Colonic mucosa (tissue), 4 donors: ENCODE measurements at regions not wholly inside any gene's neighbourhood (a gene's known extent, or its start where the extent isn't known, plus 50 kb on each side); places are given as distances from the start of the nearest gene placed in this dataset.

Source experiments
- DNase-seq: peaks from one replicate; pipeline ENCODE4 v3.0.0-alpha.2; 2020
- H3K27ac ChIP-seq: fragments of 200-600 bp; one replicate; pipeline ENCODE4 v1.8.0; 2021
- H3K27me3 ChIP-seq: fragments of 200-600 bp; one replicate; pipeline ENCODE4 v1.8.0; 2021
- H3K36me3 ChIP-seq: fragments of 200-600 bp; one replicate; pipeline ENCODE4 v1.8.0; 2021
- H3K4me1 ChIP-seq: fragments of 200-600 bp; one replicate; pipeline ENCODE4 v1.8.0; 2021; ENCODE audit warnings: mild to moderate bottlenecking
- H3K4me3 ChIP-seq: fragments of 200-600 bp; one replicate; pipeline ENCODE4 v1.8.0; 2021
- H3K9ac ChIP-seq, 2 donors: one replicate each; pipeline ENCODE4 v1.7.0; 2013; ENCODE audit warnings: control low read depth in 2 of 2, low read depth in 2 of 2, low read length in 2 of 2
- H3K9me3 ChIP-seq: fragments of 200-600 bp; one replicate; pipeline ENCODE4 v1.8.0; 2021
- intact Hi-C: fragments of 100-400 bp; cut with DNase I; formaldehyde crosslinking; loops from one replicate; pipeline ENCODE4 v1.14.1; 2022
- TF ChIP-seq, protein P1 (sequence below): fragments of 200-600 bp; IDR thresholded peaks from one replicate; pipeline ENCODE4 v1.8.0; 2022; ENCODE audit warnings: antibody characterized with exemption, mild to moderate bottlenecking
- donor health status: healthy.
- donor health status: DM: no; HTN: no; CAD: no.
- donor health status: DM: no; HTN: no; CAD: no.

- no peak overlapping the region for H3K4me3 ChIP-seq
- DNase-seq, result no peak
- intact Hi-C loops, result no loop called here
These were observed 339.8 kb upstream of the TCF4 start for GRCh38 chr18:55927831-55928230.

DNA sequence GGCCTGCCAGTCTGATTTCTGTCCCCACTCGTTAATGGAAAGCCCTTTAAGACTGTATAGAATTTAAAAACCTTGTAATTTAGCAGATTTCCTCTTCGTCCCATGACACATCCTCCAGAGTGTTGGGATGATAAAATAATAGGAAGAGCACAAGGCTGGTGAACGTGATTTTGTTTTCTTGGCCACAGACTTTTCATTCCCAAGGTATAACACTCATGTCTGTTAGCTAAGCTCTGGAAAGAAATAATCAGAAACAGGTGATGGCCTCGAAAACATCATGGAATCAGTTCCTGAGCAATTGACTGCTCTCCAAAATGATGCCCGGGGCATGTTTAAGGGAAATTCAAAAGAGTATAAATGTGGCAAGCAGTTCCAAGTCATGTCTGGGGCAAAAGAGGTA, 337.8 kb upstream of the TCF4 start:
- H3K9ac ChIP-seq, result no peak overlapping the region
- no peaks in the 10 kb centered on the region for H3K36me3 ChIP-seq
- no peaks in the 10 kb centered on the region for H3K9me3 ChIP-seq
- no peaks in the 10 kb centered on the region for H3K4me1 ChIP-seq
- intact Hi-C loops, result no loop called here
- H3K4me3 ChIP-seq, result no peak overlapping the region
- DNase-seq, result no peak
- no peak overlapping the region for H3K27ac ChIP-seq
- no peaks in the 10 kb centered on the region for H3K27me3 ChIP-seq
- TF ChIP-seq, protein P1, sequence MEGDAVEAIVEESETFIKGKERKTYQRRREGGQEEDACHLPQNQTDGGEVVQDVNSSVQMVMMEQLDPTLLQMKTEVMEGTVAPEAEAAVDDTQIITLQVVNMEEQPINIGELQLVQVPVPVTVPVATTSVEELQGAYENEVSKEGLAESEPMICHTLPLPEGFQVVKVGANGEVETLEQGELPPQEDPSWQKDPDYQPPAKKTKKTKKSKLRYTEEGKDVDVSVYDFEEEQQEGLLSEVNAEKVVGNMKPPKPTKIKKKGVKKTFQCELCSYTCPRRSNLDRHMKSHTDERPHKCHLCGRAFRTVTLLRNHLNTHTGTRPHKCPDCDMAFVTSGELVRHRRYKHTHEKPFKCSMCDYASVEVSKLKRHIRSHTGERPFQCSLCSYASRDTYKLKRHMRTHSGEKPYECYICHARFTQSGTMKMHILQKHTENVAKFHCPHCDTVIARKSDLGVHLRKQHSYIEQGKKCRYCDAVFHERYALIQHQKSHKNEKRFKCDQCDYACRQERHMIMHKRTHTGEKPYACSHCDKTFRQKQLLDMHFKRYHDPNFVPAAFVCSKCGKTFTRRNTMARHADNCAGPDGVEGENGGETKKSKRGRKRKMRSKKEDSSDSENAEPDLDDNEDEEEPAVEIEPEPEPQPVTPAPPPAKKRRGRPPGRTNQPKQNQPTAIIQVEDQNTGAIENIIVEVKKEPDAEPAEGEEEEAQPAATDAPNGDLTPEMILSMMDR, result no peak

More at GRCh38 chr18:55927831-55928230, 339.8 kb upstream of the TCF4 start:
- no peaks in the 10 kb centered on the region for H3K36me3 ChIP-seq
- H3K9ac ChIP-seq, result no peak overlapping the region
- no peaks in the 10 kb centered on the region for H3K9me3 ChIP-seq
- no peaks in the 10 kb centered on the region for H3K4me1 ChIP-seq
- H3K27me3 ChIP-seq, result no peaks in the 10 kb centered on the region
- H3K27ac ChIP-seq, result no peak overlapping the region
- TF ChIP-seq, protein P1, result no peak

DNA sequence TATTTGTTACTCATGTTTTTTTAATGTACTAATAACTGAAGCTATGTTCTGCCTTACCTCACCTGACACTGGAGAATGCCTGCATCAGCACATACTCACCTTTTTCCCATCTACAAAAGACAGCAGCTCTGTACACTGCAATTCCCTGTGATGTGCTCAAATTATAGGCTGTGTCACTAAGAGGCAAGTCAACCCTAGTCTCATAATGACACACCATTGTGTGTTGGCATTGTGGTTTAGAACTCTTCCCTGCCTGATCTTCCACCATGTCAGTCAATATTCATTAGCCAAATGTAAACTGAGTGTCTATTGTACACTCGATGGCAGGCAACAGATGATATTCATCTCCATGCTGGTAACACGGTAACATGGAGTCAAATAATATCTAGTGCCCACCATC, 332.1 kb upstream of the TCF4 start:
- Histone ChIP-seq H3K27ac (no peak overlapping the region), H3K4me1 (no peaks in the 10 kb centered on the region), H3K9ac (no peak overlapping the region), H3K27me3 (no peaks in the 10 kb centered on the region), H3K36me3 (no peaks in the 10 kb centered on the region), H3K4me3 (no peak overlapping the region), H3K9me3 (no peaks in the 10 kb centered on the region)
- TF ChIP-seq, protein P1, result no peak
- no peak for DNase-seq
- intact Hi-C loops, result no loop called here

GRCh38 chr18:55918444-55918843, 330.5 kb upstream of the TCF4 start:
- intact Hi-C loops, result no loop called here
- no peak overlapping the region for H3K27ac ChIP-seq
- no peaks in the 10 kb centered on the region for H3K27me3 ChIP-seq
- no peak for DNase-seq
- H3K36me3 ChIP-seq, result no peaks in the 10 kb centered on the region
- H3K4me3 ChIP-seq, result no peak overlapping the region
- H3K9ac ChIP-seq, result no peak overlapping the region
- H3K4me1 ChIP-seq, result no peaks in the 10 kb centered on the region
- TF ChIP-seq, protein P1, result no peak
- H3K9me3 ChIP-seq, result no peaks in the 10 kb centered on the region

GRCh38 chr18:55912919-55913318, 324.9 kb upstream of the TCF4 start:
- DNase-seq, result no peak
- Histone ChIP-seq H3K36me3 (no peaks in the 10 kb centered on the region), H3K9ac (no peak overlapping the region), H3K27ac (no peak overlapping the region), H3K4me1 (no peaks in the 10 kb centered on the region), H3K4me3 (no peak overlapping the region), H3K27me3 (no peaks in the 10 kb centered on the region), H3K9me3 (no peaks in the 10 kb centered on the region)
- intact Hi-C loops, result no loop called here
- TF ChIP-seq, protein P1, result no peak

- H3K9me3 ChIP-seq, result no peaks in the 10 kb centered on the region
- intact Hi-C loops, result no loop called here
- TF ChIP-seq, protein P1, result no peak
- H3K36me3 ChIP-seq, result no peaks in the 10 kb centered on the region
- no peaks in the 10 kb centered on the region for H3K4me1 ChIP-seq
- DNase-seq, result no peak
- no peak overlapping the region for H3K4me3 ChIP-seq
- no peaks in the 10 kb centered on the region for H3K27me3 ChIP-seq
- no peak overlapping the region for H3K27ac ChIP-seq
- no peak overlapping the region for H3K9ac ChIP-seq
These were observed 324.1 kb upstream of the TCF4 start for GRCh38 chr18:55912071-55912470.
